Dedifferentiated amniotic fluid mesenchymal stem cell (primary cell): ENCODE measurements at regions not wholly inside any gene's neighbourhood (a gene's known extent, or its start where the extent isn't known, plus 50 kb on each side); places are given as distances from the start of the nearest gene placed in this dataset.
"Not testable (repeated sequence)": the region's sequence is repeated elsewhere in the genome, so short reads cannot be mapped to it uniquely, and the experiment has no call there.

ENCODE experiments used
- DNase-seq: peaks from one replicate; pipeline ENCODE4 v3.0.0-alpha.2; 2016; ENCODE audit errors: extremely low spot score

DNA sequence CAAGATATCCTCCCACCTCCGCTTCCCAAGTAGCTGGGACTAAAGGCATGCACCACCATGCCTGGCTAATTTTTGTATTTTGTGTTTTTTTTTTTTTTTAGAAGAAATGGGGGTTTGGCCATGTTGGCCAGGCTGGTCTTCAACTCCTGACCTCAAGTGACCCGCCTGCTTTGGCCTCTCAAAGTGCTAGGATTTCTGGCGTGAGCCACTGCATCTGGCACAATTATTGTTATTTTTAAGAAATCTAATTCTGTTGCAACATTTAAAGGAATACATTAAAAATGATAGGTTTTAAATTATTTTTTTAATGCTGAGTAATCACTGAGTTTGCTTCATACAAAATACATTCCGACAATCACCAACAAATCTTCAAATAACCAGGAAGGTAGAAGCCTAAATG lies 178.1 kb upstream of the SEMA3E start:
- DNase-seq: no peak

- DNase-seq: no peak
Measured at GRCh38 chr7:83824214-83824613, 175.3 kb upstream of the SEMA3E start.

DNA sequence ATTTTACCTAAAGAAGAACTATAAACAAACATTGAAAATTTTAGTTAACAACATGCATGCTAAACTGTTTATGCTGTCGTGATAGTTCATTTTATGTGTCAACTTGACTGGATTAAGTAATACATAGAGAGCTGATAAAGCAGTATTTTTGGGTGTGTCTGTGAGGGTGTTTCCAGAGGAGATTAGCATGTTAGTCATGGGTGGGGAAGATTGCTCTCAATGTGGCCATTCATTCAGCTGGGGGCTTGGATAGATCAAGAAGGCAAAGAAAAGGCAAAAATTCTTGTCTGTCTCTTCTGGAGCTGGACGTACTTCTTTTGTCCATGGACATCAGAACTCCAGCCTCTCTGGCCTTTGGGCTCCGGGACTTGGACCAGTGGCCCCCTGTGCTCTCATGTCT lies 172.9 kb upstream of the SEMA3E start:
- no peak for DNase-seq

DNA sequence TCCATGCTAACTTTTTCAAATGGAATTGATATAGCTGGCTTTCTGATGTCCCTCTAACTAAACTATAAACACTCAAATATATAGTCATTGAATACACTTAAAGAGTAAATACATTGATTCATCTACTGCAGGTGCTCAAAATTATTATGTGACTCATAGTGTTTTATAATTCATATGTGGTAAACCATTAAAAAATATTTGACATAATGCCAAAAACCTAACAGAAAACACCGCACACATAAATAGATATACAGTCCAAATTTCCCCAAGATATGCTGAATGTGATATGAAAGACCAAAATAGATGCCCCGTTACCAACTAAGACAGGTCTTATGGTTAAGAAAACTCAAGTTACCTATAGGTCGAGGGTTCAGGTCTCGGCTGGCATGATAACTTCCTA lies 171.7 kb upstream of the SEMA3E start:
- DNase-seq: no peak

DNA sequence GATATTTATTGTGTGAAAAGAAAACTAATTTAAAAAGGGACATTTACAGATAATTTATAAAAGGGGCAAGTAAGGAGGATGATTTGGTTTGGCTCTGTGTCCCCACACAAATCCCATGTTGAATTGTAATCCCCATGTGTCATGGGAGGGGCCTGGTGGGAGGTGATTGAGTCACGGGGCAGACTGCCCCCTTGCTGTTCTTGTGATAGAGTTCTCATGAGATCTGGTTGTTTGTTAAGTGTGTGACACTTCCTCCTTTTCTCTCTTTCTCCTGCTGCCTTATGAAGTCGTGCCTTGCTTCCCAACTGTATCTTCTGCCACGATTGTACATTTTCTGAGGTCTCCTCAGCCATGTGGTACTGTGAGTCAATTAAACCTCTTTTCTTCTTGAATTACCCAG lies 171.0 kb upstream of the SEMA3E start:
- DNase-seq: no peak

GRCh38 chr7:83814480-83814879 lies 165.5 kb upstream of the SEMA3E start:
- no peak for DNase-seq

DNA sequence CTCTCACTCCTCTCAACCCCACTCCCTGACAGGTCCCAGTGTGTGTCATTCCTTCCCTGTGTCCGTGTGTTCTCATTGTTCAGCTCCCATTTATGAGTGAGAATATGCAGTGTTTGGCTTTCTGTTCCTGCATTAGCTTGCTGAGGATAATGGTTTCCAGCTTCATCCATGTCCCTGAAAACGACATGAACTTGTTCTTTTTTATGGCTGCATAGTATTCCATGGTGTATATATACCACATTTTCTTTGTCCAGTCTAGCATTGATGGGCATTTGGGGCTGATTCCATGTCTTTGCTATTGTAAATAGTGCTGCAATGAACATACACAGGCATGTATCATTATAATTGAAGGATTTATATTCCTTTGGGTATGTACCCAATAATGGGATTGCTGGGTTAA lies 163.6 kb upstream of the SEMA3E start:
- DNase-seq: not testable (repeated sequence)

- DNase-seq: no peak
Measured at GRCh38 chr7:83808982-83809381, 160.0 kb upstream of the SEMA3E start.

DNA sequence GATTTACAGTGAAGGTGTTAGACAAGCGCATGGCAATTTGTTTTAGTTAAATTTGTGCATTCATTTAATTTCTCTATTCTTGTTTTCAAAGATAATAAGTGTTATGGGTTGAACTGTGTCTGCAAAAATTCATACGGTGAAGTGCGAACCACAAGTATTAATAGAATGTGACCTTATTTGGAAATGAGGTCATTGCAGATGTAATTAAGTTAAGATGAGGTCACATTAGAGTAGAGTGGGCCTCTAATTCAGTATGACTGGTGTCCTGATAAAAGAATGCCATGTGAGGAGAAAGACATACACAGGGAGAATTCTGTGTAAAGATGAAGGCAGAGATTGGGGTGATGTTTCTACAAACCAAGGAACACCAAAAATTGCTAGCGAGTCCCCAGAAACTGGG lies 158.8 kb upstream of the SEMA3E start:
- DNase-seq: no peak

GRCh38 chr7:83806538-83806937 lies 157.6 kb upstream of the SEMA3E start:
- DNase-seq: no peak

DNA sequence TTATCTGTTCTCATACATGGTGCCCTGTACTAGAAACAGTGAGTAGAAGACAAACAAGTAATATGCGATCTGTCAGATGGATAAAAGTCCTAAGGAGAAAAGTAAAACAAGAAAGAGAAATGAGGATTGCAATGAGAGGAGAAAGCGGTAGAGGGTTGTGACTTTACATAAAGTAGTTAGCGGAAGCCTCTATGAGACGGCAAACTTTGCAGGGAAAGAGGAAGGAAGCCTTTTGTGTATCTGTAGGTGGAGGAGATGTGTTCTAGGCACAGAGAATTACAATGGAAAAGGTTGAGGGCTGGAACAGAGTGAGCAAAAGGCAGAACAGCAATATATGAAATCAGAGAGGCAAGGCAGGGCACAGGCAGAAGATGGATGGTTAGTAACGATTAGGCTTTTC lies 150.4 kb upstream of the SEMA3E start:
- no peak for DNase-seq

DNA sequence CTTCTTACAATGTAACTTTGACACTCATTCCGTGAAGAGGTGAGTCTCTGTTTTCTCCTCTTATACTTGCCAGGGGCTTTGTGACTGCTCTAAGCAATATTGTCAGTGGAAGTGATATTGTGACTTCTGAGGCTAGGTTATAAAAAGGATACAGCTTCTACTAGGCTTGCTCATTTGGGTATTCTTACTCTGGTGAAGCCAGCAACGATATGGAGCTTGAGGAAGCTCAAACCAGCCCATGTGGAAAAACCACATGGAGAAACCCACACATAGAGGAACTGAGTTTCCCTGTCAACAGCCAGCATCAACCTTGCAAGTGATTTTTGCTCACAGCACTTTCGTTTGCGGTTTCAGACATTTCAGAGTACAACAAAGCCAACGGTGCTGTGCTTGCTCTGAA lies 149.6 kb upstream of the SEMA3E start:
- no peak for DNase-seq

- no peak for DNase-seq
Measured at GRCh38 chr7:83796760-83797159, 147.8 kb upstream of the SEMA3E start.

- DNase-seq: no peak
Measured at GRCh38 chr7:83794829-83795228, 145.9 kb upstream of the SEMA3E start.

GRCh38 chr7:83793558-83793957 lies 144.6 kb upstream of the SEMA3E start:
- DNase-seq: no peak

GRCh38 chr7:83791737-83792136 lies 142.8 kb upstream of the SEMA3E start:
- no peak for DNase-seq

- DNase-seq: no peak
Measured at GRCh38 chr7:83786858-83787257, 137.9 kb upstream of the SEMA3E start.

GRCh38 chr7:83782628-83783027 lies 133.7 kb upstream of the SEMA3E start:
- no peak for DNase-seq

GRCh38 chr7:83778073-83778443 lies 129.1 kb upstream of the SEMA3E start:
- no peak for DNase-seq

DNA sequence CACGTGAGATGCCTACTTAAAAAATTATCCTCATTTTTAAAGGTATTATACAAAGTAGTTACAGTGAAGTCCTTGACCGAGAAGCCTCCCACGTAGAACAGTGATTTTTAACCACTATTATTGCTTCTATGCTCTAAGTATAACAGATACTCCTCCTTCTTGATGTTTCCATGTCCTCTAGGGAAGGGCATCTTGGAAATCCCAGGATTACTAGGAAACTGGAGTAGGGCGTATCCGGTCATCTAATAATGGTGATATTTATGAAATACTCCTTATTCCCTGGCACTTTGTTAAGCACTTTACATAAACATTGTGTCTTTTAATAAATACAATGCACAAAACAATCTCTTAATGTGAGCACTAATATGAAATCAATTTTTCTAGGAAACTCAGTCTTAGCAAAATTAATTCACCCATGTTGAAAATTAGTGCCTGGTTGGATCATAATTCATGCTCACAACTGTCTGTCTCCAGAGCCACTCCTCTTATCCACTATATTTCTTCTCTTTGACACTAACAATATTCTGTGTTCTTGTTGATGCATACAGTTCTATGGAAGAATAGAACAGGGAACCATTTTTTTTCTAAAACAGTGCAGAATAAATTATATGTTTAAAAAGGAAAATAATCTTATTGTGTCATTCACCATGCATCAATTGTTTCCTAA lies 128.6 kb upstream of the SEMA3E start:
- no peak for DNase-seq

- DNase-seq: no peak
Measured at GRCh38 chr7:83769407-83769806, 120.5 kb upstream of the SEMA3E start.

DNA sequence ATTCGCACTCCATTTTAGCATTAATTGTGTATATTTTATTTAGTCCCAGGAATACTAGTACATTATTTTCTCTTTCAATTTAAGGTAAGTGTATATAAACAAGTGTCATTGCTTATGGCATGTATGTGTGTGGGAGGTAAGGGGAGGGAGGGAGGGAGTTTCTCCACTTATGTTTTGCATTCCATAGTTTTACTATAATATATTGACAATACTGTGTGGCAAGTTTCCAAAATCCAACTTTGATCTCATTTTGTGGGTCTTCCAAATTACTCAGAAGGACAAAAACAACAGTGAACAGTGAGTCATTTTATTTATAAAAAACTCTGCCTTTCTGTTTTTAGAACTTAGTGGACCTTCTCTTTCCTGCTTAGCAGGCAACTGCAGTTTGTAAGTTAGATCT lies 102.3 kb upstream of the SEMA3E start:
- DNase-seq: peak; percentile 24

DNA sequence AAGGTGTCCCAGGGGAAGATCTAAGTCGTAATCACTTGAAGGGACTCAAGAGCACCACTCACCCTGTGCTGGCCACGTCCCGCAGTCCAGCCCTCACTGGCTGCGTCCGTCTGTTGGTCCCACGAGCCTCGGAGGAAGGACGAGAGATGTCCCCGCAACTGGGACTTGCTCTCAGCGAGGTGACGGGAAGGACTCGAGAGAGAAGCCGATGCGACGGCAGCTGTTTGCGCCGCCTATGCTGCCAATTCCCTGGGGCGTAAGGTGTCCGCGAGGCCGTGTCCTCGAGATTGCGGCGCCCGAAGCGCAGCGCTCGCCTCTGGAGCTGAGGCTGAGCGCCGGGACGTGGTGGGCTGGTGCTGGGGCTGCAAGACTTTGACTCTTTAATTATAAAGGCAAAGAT lies 100.6 kb upstream of the SEMA3E start:
- DNase-seq: no peak

GRCh38 chr7:83739527-83739926 lies 90.6 kb upstream of the SEMA3E start:
- no peak for DNase-seq
